Naive thymus-derived CD4-positive, alpha-beta T cell (primary cell): ENCODE measurements at regions not wholly inside any gene's neighbourhood (a gene's known extent, or its start where the extent isn't known, plus 50 kb on each side); places are given as distances from the start of the nearest gene placed in this dataset.

Experiments
- ATAC-seq: fragments of 150-1000 bp; cut with Tn5 transposase; 2 replicates; pipeline ENCODE4 v1.10.0; 2021; ENCODE audit warnings: mild to moderate bottlenecking, moderate library complexity
- CTCF ChIA-PET: fragments of 350-600 bp; sonication (Branson Sonifier 250); formaldehyde crosslinking; loops from one replicate; lab custom pipeline; 2021; ENCODE audit warnings: antibody characterized with exemption; lab: Charles Lee
- POLR2A ChIA-PET: fragments of 350-600 bp; sonication (Branson Sonifier 250); formaldehyde crosslinking; loops from one replicate; lab custom pipeline; 2021; ENCODE audit warnings: antibody characterized with exemption, inconsistent platforms; lab: Charles Lee
- DNase-seq, 9 donors: peaks; one replicate each; pipeline versions ENCODE4 v3.0.0 to v3.0.0-alpha.2; 2020 to 2022; ENCODE audit warnings: mixed read lengths in 1 of 9
- H3K27ac ChIP-seq: one replicate; pipeline ENCODE4 v1.7.0; 2013; ENCODE audit warnings: mild to moderate bottlenecking, low read depth, low read length, moderate library complexity
- H3K27me3 ChIP-seq, 2 donors: one replicate each; pipeline ENCODE4 v1.7.0; 2013; ENCODE audit warnings: low read length in 2 of 2, mild to moderate bottlenecking in 2 of 2, moderate library complexity in 2 of 2; ENCODE audit not compliant: control insufficient read depth in 2 of 2, insufficient read depth in 2 of 2
- H3K36me3 ChIP-seq, 3 experiments: 1 replicate in 2 of 3; 2 replicates in 1 of 3; pipeline ENCODE4 v1.7.0; 2013; ENCODE audit warnings: low read length in 3 of 3, mild to moderate bottlenecking in 3 of 3, moderate library complexity in 1 of 3; ENCODE audit not compliant: insufficient read depth in 3 of 3, control insufficient read depth in 2 of 3
- H3K4me1 ChIP-seq, 2 donors: one replicate each; pipeline ENCODE4 v1.7.0; 2013; ENCODE audit warnings: low read length in 2 of 2, mild to moderate bottlenecking in 2 of 2, moderate library complexity in 1 of 2; ENCODE audit not compliant: control insufficient read depth in 2 of 2, insufficient read depth in 2 of 2
- H3K4me3 ChIP-seq: 2 replicates; pipeline ENCODE4 v1.7.0; 2013; ENCODE audit warnings: mild to moderate bottlenecking, low read length
- H3K9me3 ChIP-seq, 3 experiments: 1 replicate in 2 of 3; 2 replicates in 1 of 3; pipeline ENCODE4 v1.7.0; 2013; ENCODE audit warnings: low read length in 3 of 3; ENCODE audit not compliant: control insufficient read depth in 2 of 3
- H3K27ac Mint-ChIP-seq, 9 donors: one replicate each; pipeline ENCODE4 v1.8.0; 2020 to 2022; ENCODE audit warnings: mixed read lengths in 9 of 9, mild to moderate bottlenecking in 8 of 9, moderate library complexity in 5 of 9, inconsistent platforms in 2 of 9
- H3K27me3 Mint-ChIP-seq, 5 donors: one replicate each; pipeline ENCODE4 v1.8.0; 2021 to 2022; ENCODE audit warnings: mixed read lengths in 5 of 5, mild to moderate bottlenecking in 1 of 5
- H3K36me3 Mint-ChIP-seq, 5 donors: one replicate each; pipeline ENCODE4 v1.8.0; 2020 to 2022; ENCODE audit warnings: mixed read lengths in 5 of 5, mild to moderate bottlenecking in 3 of 5, inconsistent platforms in 1 of 5
- H3K4me1 Mint-ChIP-seq, 7 donors: one replicate each; pipeline ENCODE4 v1.8.0; 2020 to 2022; ENCODE audit warnings: mixed read lengths in 7 of 7, mild to moderate bottlenecking in 3 of 7, inconsistent platforms in 1 of 7
- H3K4me3 Mint-ChIP-seq, 10 donors: one replicate each; pipeline ENCODE4 v1.8.0; 2020 to 2022; ENCODE audit warnings: mild to moderate bottlenecking in 10 of 10, mixed read lengths in 10 of 10, moderate library complexity in 6 of 10, inconsistent platforms in 2 of 10
- H3K9me3 Mint-ChIP-seq, 11 donors: one replicate each; pipeline ENCODE4 v1.8.0; 2020 to 2022; ENCODE audit warnings: mixed read lengths in 11 of 11, mild to moderate bottlenecking in 4 of 11, inconsistent platforms in 1 of 11, moderate library complexity in 1 of 11
- intact Hi-C, 2 donors: fragments of 100-400 bp; cut with micrococcal nuclease; formaldehyde crosslinking; loops; one replicate each; pipeline ENCODE4 v1.15.1; 2023

GRCh38 chr9:136611606-136612005 lies 51.1 kb upstream of the EGFL7 start:
- no peaks in the 10 kb centered on the region for H3K36me3 ChIP-seq
- H3K27ac ChIP-seq: no peak overlapping the region
- H3K36me3 Mint-ChIP-seq: no peaks in the 10 kb centered on the region
- no peaks in the 10 kb centered on the region for H3K4me1 Mint-ChIP-seq
- H3K27me3 Mint-ChIP-seq: peaks cover 0 to 7% (median 0%) of the 10 kb centered on the region in 5 donors
- no peaks in the 10 kb centered on the region for H3K4me1 ChIP-seq
- no peak overlapping the region for H3K4me3 Mint-ChIP-seq
- no peaks in the 10 kb centered on the region for H3K27me3 ChIP-seq
- ATAC-seq: no peak
- no peak overlapping the region for H3K27ac Mint-ChIP-seq
- POLR2A ChIA-PET: interaction anchor here (1.5 kb wide), 1 partner anchor 73 kb away, joined by 3 read pairs; no protein-coding TSS in a partner anchor
- no peaks in the 10 kb centered on the region for H3K9me3 ChIP-seq
- DNase-seq: no peak
- no peak overlapping the region for H3K4me3 ChIP-seq
- intact Hi-C loops: no loop called here
- no peaks in the 10 kb centered on the region for H3K9me3 Mint-ChIP-seq
- CTCF ChIA-PET: interaction anchor here (1.0 kb wide), 1 partner anchor 23 kb away, joined by 3 read pairs; no protein-coding TSS in a partner anchor

DNA sequence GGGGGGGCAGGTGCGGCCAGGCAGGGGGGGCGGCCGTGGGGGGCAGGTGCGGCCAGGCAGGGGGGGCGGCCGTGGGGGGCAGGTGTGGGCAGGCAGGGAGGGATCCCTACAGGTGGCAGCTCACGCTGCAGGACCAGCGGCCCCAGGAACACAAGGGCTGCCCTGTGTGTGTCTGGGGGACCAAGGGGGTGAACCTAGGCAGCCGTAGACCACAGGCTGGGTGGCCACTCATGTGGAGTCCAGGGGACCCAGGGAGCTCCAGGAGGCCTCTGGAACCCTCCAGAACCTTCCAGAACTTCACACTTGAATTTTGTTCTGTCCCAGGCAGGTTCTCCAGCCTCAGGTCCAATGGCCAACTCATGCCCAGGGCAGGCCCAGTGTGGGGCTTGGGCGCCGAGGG lies 51.6 kb upstream of the EGFL7 start:
- Histone ChIP-seq H3K4me3 (no peak overlapping the region), H3K36me3 (no peaks in the 10 kb centered on the region), H3K4me1 (no peaks in the 10 kb centered on the region), H3K27ac (no peak overlapping the region), H3K9me3 (no peaks in the 10 kb centered on the region), H3K27me3 (no peaks in the 10 kb centered on the region)
- Mint-ChIP-seq H3K27ac (no peak overlapping the region), H3K27me3 (peaks cover 0 to 7% (median 0%) of the 10 kb centered on the region in 5 donors), H3K36me3 (no peaks in the 10 kb centered on the region), H3K4me1 (no peaks in the 10 kb centered on the region), H3K9me3 (no peaks in the 10 kb centered on the region), H3K4me3 (no peak overlapping the region)
- DNase-seq (no peak), ATAC-seq (no peak)
- CTCF ChIA-PET: interaction anchor here (1.0 kb wide), 1 partner anchor 23 kb away, joined by 3 read pairs; no protein-coding TSS in a partner anchor
- intact Hi-C loops: no loop called here
- POLR2A ChIA-PET: interaction anchor here (1.5 kb wide), 1 partner anchor 73 kb away, joined by 3 read pairs; no protein-coding TSS in a partner anchor

- H3K27me3 ChIP-seq: no peaks in the 10 kb centered on the region
- no peak overlapping the region for H3K27ac ChIP-seq
- no peaks in the 10 kb centered on the region for H3K36me3 ChIP-seq
- Mint-ChIP-seq H3K27ac (peak overlapping the region in 1 of 9 donors; percentile 49), H3K4me3 (no peak overlapping the region), H3K36me3 (no peaks in the 10 kb centered on the region), H3K9me3 (no peaks in the 10 kb centered on the region), H3K4me1 (no peaks in the 10 kb centered on the region), H3K27me3 (peaks cover 0 to 11% (median 4%) of the 10 kb centered on the region in 5 donors)
- POLR2A ChIA-PET: no interaction called here
- no peaks in the 10 kb centered on the region for H3K4me1 ChIP-seq
- no peak overlapping the region for H3K4me3 ChIP-seq
- CTCF ChIA-PET: no interaction called here
- no peak for ATAC-seq
- no peaks in the 10 kb centered on the region for H3K9me3 ChIP-seq
- intact Hi-C loops: no loop called here
- DNase-seq: no peak
Observed at GRCh38 chr9:136610426-136610825, 52.3 kb upstream of the EGFL7 start.

DNA sequence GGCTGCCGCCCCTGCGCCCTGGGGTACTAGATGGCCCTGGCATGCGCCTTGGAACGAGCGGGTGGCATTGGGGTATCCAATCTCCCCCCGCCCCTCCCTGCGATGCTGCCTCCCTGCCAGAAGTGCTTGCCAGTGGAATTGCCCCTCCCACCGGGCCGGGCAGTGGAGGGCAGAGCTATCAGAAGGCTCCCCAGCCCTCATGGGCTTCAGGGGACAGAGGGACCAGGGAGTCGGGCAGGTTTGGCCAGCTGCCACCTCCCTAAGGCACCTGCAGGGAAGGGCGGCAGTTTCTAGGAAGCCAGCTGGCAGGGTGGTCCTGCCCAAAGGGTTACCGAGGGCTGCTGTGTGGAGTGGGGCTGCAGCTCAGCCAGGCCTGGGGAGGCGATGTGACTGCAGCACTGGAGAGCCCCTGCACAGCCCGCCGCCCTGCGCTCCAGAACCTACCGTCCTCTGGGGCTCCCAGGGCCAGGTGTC lies 52.8 kb upstream of the EGFL7 start:
- no peaks in the 10 kb centered on the region for H3K4me1 ChIP-seq
- H3K36me3 Mint-ChIP-seq: no peaks in the 10 kb centered on the region
- DNase-seq (no peak), ATAC-seq (no peak)
- H3K27me3 Mint-ChIP-seq: peaks cover 0 to 11% (median 6%) of the 10 kb centered on the region in 5 donors
- H3K9me3 Mint-ChIP-seq: no peaks in the 10 kb centered on the region
- CTCF ChIA-PET: no interaction called here
- no peaks in the 10 kb centered on the region for H3K27me3 ChIP-seq
- H3K4me1 Mint-ChIP-seq: no peaks in the 10 kb centered on the region
- no peak overlapping the region for H3K4me3 ChIP-seq
- no peak overlapping the region for H3K27ac Mint-ChIP-seq
- H3K36me3 ChIP-seq: no peaks in the 10 kb centered on the region
- no peaks in the 10 kb centered on the region for H3K9me3 ChIP-seq
- no peak overlapping the region for H3K4me3 Mint-ChIP-seq
- intact Hi-C loops: no loop called here
- POLR2A ChIA-PET: no interaction called here
- no peak overlapping the region for H3K27ac ChIP-seq

DNA sequence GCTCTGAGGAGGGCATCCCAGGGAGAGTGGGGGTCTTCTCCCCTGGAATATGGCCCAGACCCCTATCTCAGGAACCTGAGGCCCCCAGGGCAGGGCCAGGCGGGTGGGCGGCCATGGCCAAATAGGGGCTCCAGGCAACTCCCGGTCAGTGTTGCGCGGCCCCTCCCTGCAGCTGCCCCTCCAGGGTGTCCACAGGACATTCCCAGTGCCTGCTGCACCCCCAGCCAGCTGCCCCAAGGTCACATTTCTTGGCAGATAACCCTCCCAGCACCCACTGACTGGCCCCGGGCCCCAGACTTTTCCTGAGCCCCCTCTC lies 53.6 kb upstream of the EGFL7 start:
- H3K9me3 Mint-ChIP-seq: no peaks in the 10 kb centered on the region
- ChIA-PET POLR2A (no interaction called here), CTCF (no interaction called here)
- H3K36me3 Mint-ChIP-seq: no peaks in the 10 kb centered on the region
- Histone ChIP-seq H3K4me3 (no peak overlapping the region), H3K27me3 (no peaks in the 10 kb centered on the region), H3K27ac (no peak overlapping the region), H3K9me3 (no peaks in the 10 kb centered on the region), H3K4me1 (no peaks in the 10 kb centered on the region), H3K36me3 (no peaks in the 10 kb centered on the region)
- H3K27ac Mint-ChIP-seq: no peak overlapping the region
- intact Hi-C loops: no loop called here
- H3K27me3 Mint-ChIP-seq: peaks cover 0 to 11% (median 6%) of the 10 kb centered on the region in 5 donors
- ATAC-seq (no peak), DNase-seq (no peak)
- no peaks in the 10 kb centered on the region for H3K4me1 Mint-ChIP-seq
- no peak overlapping the region for H3K4me3 Mint-ChIP-seq

DNA sequence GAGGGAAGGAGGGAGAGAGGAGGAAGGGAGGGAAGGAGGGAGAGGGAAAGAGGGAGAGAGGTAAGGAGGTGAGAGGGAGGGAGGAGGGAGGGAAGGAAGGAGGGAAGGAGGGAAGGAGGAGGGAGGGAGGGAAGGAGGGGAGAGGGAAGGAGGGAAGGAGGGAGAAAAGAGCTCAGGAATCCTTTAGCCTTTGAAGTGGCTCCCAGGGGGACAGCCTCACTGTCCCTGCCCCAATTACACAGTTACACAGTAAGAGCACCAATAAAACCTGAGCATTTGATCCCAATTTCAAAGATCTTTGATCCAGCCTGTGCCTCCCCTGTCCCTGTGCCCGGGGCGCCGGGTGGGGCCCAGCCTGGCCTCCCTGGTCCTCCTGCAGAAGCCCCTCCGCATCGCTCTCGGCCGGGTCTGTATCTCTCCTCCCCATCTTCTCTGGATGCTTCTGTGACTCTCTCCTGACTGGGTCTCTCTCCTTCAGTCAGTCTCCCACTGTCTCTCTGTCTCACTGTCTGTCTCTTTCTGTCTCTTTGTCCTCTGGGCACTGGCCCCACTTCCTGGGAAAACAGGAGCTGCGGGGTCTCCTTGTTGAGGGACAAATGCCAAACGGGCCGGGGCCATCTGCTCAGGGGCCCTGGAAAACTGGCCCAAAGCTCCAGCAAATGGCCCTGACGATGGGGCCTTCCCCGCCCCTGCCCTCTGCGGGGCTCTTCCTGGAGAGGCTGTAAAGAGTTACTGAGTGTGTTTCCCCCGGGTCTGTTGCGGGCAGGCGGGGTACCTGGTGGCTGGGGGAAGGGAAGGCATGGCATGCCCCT lies 54.2 kb upstream of the EGFL7 start:
- Mint-ChIP-seq H3K27ac (no peak overlapping the region), H3K9me3 (no peaks in the 10 kb centered on the region), H3K4me3 (no peak overlapping the region), H3K36me3 (no peaks in the 10 kb centered on the region), H3K27me3 (peaks cover 2 to 13% (median 7%) of the 10 kb centered on the region in 5 donors), H3K4me1 (peaks cover 0 to 4% (median 0%) of the 10 kb centered on the region in 7 donors)
- intact Hi-C loops: no loop called here
- H3K27me3 ChIP-seq: no peaks in the 10 kb centered on the region
- no peaks in the 10 kb centered on the region for H3K9me3 ChIP-seq
- no peaks in the 10 kb centered on the region for H3K36me3 ChIP-seq
- H3K4me1 ChIP-seq: no peaks in the 10 kb centered on the region
- no peak overlapping the region for H3K4me3 ChIP-seq
- DNase-seq (no peak), ATAC-seq (no peak)
- no peak overlapping the region for H3K27ac ChIP-seq
- ChIA-PET CTCF (no interaction called here), POLR2A (no interaction called here)
